Liver (tissue), 8 donors: ENCODE measurements at regions not wholly inside any gene's neighbourhood (a gene's known extent, or its start where the extent isn't known, plus 50 kb on each side); places are given as distances from the start of the nearest gene placed in this dataset.

Experiments
- DNase-seq: peaks from one replicate; pipeline ENCODE4 v3.0.0-alpha.2; 2017; ENCODE audit warnings: low spot score
- H3K27ac ChIP-seq, 2 donors: one replicate each; pipeline ENCODE4 v1.7.0; 2013; ENCODE audit warnings: inconsistent platforms in 2 of 2, low read length in 2 of 2, control low read depth in 1 of 2, low read depth in 1 of 2, mild to moderate bottlenecking in 1 of 2
- H3K27me3 ChIP-seq, 4 donors: one replicate each; pipeline versions ENCODE4 v1.6.1 to v1.7.0; 2013; ENCODE audit warnings: low read length in 3 of 4, inconsistent platforms in 1 of 4, mild to moderate bottlenecking in 1 of 4, moderate library complexity in 1 of 4; ENCODE audit not compliant: control insufficient read depth in 4 of 4, insufficient read depth in 4 of 4
- H3K36me3 ChIP-seq, 4 donors: one replicate each; pipeline versions ENCODE4 v1.6.1 to v1.7.0; 2013; ENCODE audit warnings: low read length in 3 of 4, mild to moderate bottlenecking in 3 of 4, low read depth in 1 of 4, moderate library complexity in 1 of 4; ENCODE audit not compliant: control insufficient read depth in 4 of 4, insufficient read depth in 3 of 4
- H3K4me1 ChIP-seq, 4 donors: one replicate each; pipeline versions ENCODE4 v1.6.1 to v1.7.0; 2013; ENCODE audit warnings: low read length in 3 of 4, mild to moderate bottlenecking in 3 of 4, moderate library complexity in 1 of 4; ENCODE audit not compliant: control insufficient read depth in 4 of 4, insufficient read depth in 4 of 4
- H3K4me3 ChIP-seq, 3 donors: one replicate each; pipeline versions ENCODE4 v1.6.1 to v1.7.0; 2013; ENCODE audit warnings: low read length in 3 of 3, control low read depth in 1 of 3, low read depth in 1 of 3, mild to moderate bottlenecking in 1 of 3
- H3K9ac ChIP-seq, 2 donors: one replicate each; pipeline ENCODE4 v1.7.0; 2013; ENCODE audit warnings: low read length in 2 of 2, mild to moderate bottlenecking in 2 of 2, moderate library complexity in 2 of 2, control low read depth in 1 of 2, low read depth in 1 of 2
- H3K9me3 ChIP-seq, 4 donors: one replicate each; pipeline versions ENCODE4 v1.6.1 to v1.7.0; 2013; ENCODE audit warnings: low read length in 3 of 4; ENCODE audit not compliant: control insufficient read depth in 4 of 4
- EGR1 ChIP-seq, 2 donors: IDR thresholded peaks; 2 replicates each; pipeline ENCODE4 v1.6.1; 2016 to 2018; ENCODE audit warnings: antibody characterized with exemption in 2 of 2, low read depth in 2 of 2
- FOXA1 ChIP-seq: IDR thresholded peaks from 2 replicates; pipeline ENCODE4 v1.6.1; 2016; ENCODE audit warnings: antibody characterized with exemption
- FOXA2 ChIP-seq: IDR thresholded peaks from 2 replicates; pipeline ENCODE4 v1.6.1; 2016; ENCODE audit warnings: antibody characterized with exemption
- HNF4A ChIP-seq, 2 donors: conservative IDR thresholded peaks; 2 replicates each; pipeline ENCODE4 v1.6.1; 2016; ENCODE audit warnings: antibody characterized with exemption in 2 of 2, mild to moderate bottlenecking in 2 of 2
- HNF4G ChIP-seq: IDR thresholded peaks from 2 replicates; pipeline ENCODE4 v1.6.1; 2016; ENCODE audit warnings: antibody characterized with exemption
- JUND ChIP-seq, 2 donors: IDR thresholded peaks; 2 replicates each; pipeline ENCODE4 v1.6.1; 2016; ENCODE audit warnings: antibody characterized with exemption in 2 of 2
- RAD21 ChIP-seq, 2 donors: IDR thresholded peaks; 2 replicates each; pipeline ENCODE4 v1.6.1; 2016; ENCODE audit warnings: antibody characterized with exemption in 2 of 2, mild to moderate bottlenecking in 2 of 2
- RXRA ChIP-seq, 2 donors: IDR thresholded peaks; 2 replicates each; pipeline ENCODE4 v1.6.1; 2017 to 2018; ENCODE audit warnings: antibody characterized with exemption in 2 of 2, mild to moderate bottlenecking in 1 of 2
- YY1 ChIP-seq: IDR thresholded peaks from 2 replicates; pipeline ENCODE4 v1.6.1; 2016; ENCODE audit warnings: antibody characterized with exemption, mild to moderate bottlenecking
- WGBS: extraction: QIAGEN DNeasy Blood & Tissue Kit; methylation state at CpG from one replicate; pipeline ENCODE4 v1.1.7; 2013; 5-methylcytosine and 5-hydroxymethylcytosine counted together
- TF ChIP-seq, protein P1 (sequence below): IDR thresholded peaks from 2 replicates; pipeline ENCODE4 v1.6.1; 2016; ENCODE audit warnings: antibody characterized with exemption
- TF ChIP-seq, protein P2 (sequence below): IDR thresholded peaks from 2 replicates; pipeline ENCODE4 v1.6.1; 2016; ENCODE audit warnings: antibody characterized with exemption
- TF ChIP-seq, protein P3 (sequence below): fragments of 150-350 bp; IDR thresholded peaks from 2 replicates; pipeline ENCODE4 v1.5.1; 2017; ENCODE audit warnings: improper control_type of control experiment, low read depth, low read length; ENCODE audit not compliant: missing input control
- TF ChIP-seq, protein P4 (sequence below): IDR thresholded peaks from 2 replicates; pipeline ENCODE4 v1.6.1; 2016; ENCODE audit warnings: antibody characterized with exemption
- TF ChIP-seq, protein P5 (sequence below): IDR thresholded peaks from 2 replicates; pipeline ENCODE4 v1.6.1; 2016; ENCODE audit warnings: antibody characterized with exemption, mild to moderate bottlenecking
- donor health status: healthy.
- donor health status: healthy.
- donor health status: healthy.
- donor health status: healthy.
- donor health status: healthy.

DNA sequence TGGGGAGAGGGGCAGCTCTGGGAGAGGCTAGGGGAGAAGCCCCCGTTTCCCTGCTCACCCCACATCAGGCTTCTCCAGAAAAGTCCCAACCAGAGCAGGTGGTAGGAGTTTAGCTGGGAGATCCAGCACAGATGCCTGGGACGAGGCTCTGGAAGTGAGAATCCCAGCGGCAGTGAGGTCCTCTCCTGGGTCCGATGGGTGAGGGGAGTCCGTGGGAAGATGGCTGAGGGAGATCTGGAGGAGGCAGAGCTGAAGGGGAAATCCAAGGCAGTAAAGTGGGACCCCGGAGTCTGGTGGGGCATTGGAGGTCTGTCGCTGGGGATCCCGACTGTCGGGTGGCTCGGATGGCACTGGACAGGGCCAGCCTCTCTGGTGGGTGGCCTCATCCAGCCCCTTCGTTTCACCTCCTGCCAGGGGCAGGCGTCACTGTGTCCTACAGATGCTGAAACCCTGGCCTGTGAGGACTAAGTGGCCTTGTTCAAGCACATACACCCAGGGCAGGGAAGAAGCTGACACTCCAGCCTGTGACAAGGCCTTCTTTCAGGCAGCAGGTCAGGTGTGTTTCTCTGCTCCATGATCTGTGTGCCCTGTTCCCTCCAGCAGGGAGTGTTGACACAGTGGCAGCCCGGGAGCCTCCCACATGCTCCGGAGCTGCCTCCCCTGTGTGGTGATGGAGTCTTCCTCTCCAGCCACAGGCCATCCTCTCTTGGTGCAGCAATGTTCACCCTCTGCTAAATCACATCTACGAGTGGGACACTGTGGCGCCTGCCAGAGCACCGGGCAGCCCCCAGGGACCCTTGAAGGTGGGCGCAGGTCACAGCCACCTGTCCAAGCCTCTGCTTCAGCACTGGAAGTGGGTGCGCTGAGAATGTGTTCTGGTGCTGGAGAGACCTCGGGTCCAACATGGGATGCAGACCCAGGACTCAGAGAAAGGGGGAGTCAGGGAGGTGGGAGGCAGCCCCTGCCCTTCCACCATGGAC is 850.8 kb downstream of the BRD1 start:
- H3K27ac ChIP-seq, result no peak overlapping the region
- DNase-seq, result no peak
- TF ChIP-seq HNF4G, result no peak
- no peak for TF ChIP-seq RXRA (IDR thresholded peaks at IDR 0.05)
- no peak for TF ChIP-seq FOXA2
- TF ChIP-seq FOXA1, result no peak
- no peak for TF ChIP-seq YY1
- TF ChIP-seq, protein P1, sequence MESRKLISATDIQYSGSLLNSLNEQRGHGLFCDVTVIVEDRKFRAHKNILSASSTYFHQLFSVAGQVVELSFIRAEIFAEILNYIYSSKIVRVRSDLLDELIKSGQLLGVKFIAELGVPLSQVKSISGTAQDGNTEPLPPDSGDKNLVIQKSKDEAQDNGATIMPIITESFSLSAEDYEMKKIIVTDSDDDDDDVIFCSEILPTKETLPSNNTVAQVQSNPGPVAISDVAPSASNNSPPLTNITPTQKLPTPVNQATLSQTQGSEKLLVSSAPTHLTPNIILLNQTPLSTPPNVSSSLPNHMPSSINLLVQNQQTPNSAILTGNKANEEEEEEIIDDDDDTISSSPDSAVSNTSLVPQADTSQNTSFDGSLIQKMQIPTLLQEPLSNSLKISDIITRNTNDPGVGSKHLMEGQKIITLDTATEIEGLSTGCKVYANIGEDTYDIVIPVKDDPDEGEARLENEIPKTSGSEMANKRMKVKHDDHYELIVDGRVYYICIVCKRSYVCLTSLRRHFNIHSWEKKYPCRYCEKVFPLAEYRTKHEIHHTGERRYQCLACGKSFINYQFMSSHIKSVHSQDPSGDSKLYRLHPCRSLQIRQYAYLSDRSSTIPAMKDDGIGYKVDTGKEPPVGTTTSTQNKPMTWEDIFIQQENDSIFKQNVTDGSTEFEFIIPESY, result no peak
- TF ChIP-seq, protein P2, sequence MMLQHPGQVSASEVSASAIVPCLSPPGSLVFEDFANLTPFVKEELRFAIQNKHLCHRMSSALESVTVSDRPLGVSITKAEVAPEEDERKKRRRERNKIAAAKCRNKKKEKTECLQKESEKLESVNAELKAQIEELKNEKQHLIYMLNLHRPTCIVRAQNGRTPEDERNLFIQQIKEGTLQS, result no peak
- TF ChIP-seq, protein P3, sequence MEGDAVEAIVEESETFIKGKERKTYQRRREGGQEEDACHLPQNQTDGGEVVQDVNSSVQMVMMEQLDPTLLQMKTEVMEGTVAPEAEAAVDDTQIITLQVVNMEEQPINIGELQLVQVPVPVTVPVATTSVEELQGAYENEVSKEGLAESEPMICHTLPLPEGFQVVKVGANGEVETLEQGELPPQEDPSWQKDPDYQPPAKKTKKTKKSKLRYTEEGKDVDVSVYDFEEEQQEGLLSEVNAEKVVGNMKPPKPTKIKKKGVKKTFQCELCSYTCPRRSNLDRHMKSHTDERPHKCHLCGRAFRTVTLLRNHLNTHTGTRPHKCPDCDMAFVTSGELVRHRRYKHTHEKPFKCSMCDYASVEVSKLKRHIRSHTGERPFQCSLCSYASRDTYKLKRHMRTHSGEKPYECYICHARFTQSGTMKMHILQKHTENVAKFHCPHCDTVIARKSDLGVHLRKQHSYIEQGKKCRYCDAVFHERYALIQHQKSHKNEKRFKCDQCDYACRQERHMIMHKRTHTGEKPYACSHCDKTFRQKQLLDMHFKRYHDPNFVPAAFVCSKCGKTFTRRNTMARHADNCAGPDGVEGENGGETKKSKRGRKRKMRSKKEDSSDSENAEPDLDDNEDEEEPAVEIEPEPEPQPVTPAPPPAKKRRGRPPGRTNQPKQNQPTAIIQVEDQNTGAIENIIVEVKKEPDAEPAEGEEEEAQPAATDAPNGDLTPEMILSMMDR, result no peak
- TF ChIP-seq, protein P4, sequence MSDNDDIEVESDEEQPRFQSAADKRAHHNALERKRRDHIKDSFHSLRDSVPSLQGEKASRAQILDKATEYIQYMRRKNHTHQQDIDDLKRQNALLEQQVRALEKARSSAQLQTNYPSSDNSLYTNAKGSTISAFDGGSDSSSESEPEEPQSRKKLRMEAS, result no peak
- no peak for TF ChIP-seq JUND (IDR thresholded peaks at IDR 0.05)
- TF ChIP-seq, protein P5, sequence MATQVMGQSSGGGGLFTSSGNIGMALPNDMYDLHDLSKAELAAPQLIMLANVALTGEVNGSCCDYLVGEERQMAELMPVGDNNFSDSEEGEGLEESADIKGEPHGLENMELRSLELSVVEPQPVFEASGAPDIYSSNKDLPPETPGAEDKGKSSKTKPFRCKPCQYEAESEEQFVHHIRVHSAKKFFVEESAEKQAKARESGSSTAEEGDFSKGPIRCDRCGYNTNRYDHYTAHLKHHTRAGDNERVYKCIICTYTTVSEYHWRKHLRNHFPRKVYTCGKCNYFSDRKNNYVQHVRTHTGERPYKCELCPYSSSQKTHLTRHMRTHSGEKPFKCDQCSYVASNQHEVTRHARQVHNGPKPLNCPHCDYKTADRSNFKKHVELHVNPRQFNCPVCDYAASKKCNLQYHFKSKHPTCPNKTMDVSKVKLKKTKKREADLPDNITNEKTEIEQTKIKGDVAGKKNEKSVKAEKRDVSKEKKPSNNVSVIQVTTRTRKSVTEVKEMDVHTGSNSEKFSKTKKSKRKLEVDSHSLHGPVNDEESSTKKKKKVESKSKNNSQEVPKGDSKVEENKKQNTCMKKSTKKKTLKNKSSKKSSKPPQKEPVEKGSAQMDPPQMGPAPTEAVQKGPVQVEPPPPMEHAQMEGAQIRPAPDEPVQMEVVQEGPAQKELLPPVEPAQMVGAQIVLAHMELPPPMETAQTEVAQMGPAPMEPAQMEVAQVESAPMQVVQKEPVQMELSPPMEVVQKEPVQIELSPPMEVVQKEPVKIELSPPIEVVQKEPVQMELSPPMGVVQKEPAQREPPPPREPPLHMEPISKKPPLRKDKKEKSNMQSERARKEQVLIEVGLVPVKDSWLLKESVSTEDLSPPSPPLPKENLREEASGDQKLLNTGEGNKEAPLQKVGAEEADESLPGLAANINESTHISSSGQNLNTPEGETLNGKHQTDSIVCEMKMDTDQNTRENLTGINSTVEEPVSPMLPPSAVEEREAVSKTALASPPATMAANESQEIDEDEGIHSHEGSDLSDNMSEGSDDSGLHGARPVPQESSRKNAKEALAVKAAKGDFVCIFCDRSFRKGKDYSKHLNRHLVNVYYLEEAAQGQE, result no peak
- no peak for TF ChIP-seq EGR1 (IDR thresholded peaks at IDR 0.05; ENCODE audit: low read depth in 2 of 2)
- TF ChIP-seq RAD21 (IDR thresholded peaks at IDR 0.05), result no peak
- no peak for TF ChIP-seq HNF4A (conservative IDR thresholded peaks at IDR 0.05)
- no peaks in the 10 kb centered on the region for H3K36me3 ChIP-seq
- peaks cover 0 to 3% (median 0%) of the 10 kb centered on the region in 4 donors for H3K27me3 ChIP-seq
- no peaks in the 10 kb centered on the region for H3K4me1 ChIP-seq
- no peak overlapping the region for H3K9ac ChIP-seq
- peaks cover 0 to 4% (median under 1%) of the 10 kb centered on the region in 4 donors for H3K9me3 ChIP-seq
- no peak overlapping the region for H3K4me3 ChIP-seq
- 70% methylated on average over 20 of the region's 20 CpGs for WGBS
